HL-60 (cell line): ENCODE measurements at regions not wholly inside any gene's neighbourhood (a gene's known extent, or its start where the extent isn't known, plus 50 kb on each side); places are given as distances from the start of the nearest gene placed in this dataset.

Experiments used
- GABPA ChIP-seq: IDR thresholded peaks from 2 replicates; pipeline ENCODE4 v1.6.1; 2012; ENCODE audit warnings: low read depth
- POLR2AphosphoS5 ChIP-seq: IDR thresholded peaks from 2 replicates; pipeline ENCODE4 v1.6.1; 2012; ENCODE audit warnings: low read depth
- REST ChIP-seq: IDR thresholded peaks from 2 replicates; pipeline ENCODE4 v1.6.1; 2012; ENCODE audit warnings: low read depth; ENCODE audit not compliant: insufficient replicate concordance
- TF ChIP-seq, protein P1 (sequence below): IDR thresholded peaks from one replicate; pipeline ENCODE4 v1.5.1; 2011; ENCODE audit warnings: low read length, control low read depth, inconsistent platforms; ENCODE audit not compliant: insufficient read depth

DNA sequence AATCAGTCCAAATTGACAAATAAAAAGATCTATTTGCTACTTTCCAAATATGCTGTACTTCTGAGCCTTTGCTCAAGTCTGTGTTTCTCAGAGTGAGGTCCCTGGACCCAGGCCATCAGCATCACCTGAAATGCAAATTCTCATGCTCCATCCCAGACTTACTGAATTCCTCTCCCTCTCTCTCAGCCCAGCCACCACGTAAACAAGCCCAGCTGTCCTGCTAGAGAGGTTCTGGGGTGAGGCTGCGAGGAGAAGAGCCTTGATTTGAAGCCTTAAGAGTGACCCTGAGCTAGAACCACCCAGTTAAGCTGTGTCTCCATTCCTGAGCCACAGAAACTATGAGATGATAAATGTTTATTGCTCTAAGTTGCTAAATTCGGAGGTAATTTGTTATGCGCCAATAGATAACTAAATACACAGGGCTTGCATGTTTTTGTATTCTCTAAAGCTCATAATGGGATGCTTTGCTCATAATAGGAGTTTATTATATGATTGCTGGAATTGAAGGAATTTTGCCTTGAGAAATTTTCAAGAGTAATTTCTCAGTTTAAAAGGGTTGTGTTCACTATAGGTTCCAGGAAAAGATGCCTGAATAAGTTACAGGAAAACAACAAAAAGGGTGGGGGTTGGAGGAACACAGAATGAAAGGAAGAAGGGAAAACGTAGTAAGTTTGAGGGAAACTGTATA is 98.9 kb upstream of the SPATA31D4 start:
- TF ChIP-seq, protein P1, sequence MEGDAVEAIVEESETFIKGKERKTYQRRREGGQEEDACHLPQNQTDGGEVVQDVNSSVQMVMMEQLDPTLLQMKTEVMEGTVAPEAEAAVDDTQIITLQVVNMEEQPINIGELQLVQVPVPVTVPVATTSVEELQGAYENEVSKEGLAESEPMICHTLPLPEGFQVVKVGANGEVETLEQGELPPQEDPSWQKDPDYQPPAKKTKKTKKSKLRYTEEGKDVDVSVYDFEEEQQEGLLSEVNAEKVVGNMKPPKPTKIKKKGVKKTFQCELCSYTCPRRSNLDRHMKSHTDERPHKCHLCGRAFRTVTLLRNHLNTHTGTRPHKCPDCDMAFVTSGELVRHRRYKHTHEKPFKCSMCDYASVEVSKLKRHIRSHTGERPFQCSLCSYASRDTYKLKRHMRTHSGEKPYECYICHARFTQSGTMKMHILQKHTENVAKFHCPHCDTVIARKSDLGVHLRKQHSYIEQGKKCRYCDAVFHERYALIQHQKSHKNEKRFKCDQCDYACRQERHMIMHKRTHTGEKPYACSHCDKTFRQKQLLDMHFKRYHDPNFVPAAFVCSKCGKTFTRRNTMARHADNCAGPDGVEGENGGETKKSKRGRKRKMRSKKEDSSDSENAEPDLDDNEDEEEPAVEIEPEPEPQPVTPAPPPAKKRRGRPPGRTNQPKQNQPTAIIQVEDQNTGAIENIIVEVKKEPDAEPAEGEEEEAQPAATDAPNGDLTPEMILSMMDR, result no peak
- TF ChIP-seq POLR2AphosphoS5 (no peak), GABPA (no peak), REST (no peak)
